Erythroblast (primary cell): ENCODE measurements at regions not wholly inside any gene's neighbourhood (a gene's known extent, or its start where the extent isn't known, plus 50 kb on each side); places are given as distances from the start of the nearest gene placed in this dataset.

Experiments
- DNase-seq, 2 experiments: peaks; one replicate each; lab custom pipeline; 2025; lab: John Stamatoyannopoulos, UW
- GATA1 ChIP-seq: IDR thresholded peaks from 2 replicates; pipeline ENCODE4 v1.6.1; 2011; ENCODE audit warnings: low read depth, mild to moderate bottlenecking, control low read depth, low read length, moderate library complexity
- POLR2A ChIP-seq: IDR thresholded peaks from 2 replicates; pipeline ENCODE4 v1.6.1; 2011; ENCODE audit warnings: mild to moderate bottlenecking, low read length

DNA sequence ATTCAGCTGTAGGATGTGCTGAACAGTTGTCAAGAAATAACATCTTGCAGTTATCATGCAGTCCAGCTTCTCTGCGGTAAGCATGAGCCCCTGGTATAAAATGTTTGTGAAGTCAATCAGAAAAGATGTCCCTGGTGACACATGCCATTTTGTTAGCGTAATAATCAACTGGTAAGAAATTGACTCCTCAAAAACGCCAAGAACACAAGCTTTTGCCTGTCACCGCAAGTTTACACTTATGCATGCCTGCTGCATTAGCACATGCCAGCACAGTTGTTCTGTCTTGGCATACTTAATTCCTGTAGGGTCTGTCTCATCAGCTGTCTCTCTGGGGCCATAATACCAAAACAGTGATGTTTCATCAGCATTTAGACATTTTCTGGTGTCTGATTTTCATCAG is 524.8 kb upstream of the DSEL start:
- DNase-seq, result no peak

DNA sequence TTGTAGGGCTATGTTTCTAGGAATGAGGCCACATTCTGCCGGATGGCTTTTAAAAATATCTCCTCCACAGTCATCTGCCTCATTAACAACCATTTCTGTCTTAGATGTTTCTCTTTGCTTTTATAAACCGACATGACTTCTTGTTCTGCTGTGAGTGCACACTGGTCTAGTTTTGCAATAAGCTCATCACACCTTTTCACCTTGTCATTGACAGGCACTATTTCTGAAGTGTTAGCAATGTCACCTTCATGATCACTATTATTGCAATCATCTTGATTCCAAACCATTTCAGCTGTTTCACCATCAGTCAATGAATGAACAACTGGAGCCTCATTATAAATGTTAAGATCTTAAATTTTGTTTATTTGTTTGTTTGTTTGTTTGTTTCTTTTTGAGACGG is 523.7 kb upstream of the DSEL start:
- no peak for TF ChIP-seq POLR2A
- TF ChIP-seq GATA1, result no peak
- DNase-seq, result no peak

More for the DNA sequence above, 524.8 kb upstream of the DSEL start:
- TF ChIP-seq GATA1, result no peak
- TF ChIP-seq POLR2A, result no peak

DNA sequence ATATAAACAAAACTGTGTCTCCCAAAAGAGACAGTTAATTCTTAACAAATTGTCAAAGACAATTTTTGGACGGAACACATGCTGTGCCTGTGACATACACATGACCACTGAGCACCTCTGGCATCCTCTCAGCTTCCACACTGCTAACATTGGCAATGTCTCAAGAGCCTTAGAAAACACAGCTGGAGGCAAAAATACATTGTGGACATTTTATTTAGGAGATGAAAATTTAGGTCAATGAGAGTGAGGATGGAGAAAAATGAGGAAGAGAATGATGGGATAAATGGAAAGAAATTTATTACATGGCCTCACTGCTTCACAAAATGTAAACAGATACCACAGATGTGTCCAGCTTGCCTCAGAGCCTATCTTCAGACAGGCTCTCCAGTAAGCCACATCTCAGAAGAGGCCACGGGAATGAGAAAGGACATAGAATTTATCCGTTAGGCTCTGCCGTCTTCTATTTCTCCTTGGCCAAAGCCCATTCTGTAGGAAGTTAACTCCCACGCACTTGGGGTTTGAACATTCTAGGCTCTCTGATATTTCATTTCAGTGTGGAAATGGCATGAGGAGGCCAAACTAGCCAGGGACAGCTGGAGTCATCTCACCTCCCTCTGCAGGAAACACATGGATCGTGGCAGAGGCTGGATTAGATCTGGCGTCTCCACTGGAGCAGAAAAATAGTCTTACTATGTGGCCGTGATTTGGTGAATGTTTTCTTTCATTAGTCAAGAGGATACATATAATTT is 519.4 kb upstream of the DSEL start:
- DNase-seq, result no peak

DNA sequence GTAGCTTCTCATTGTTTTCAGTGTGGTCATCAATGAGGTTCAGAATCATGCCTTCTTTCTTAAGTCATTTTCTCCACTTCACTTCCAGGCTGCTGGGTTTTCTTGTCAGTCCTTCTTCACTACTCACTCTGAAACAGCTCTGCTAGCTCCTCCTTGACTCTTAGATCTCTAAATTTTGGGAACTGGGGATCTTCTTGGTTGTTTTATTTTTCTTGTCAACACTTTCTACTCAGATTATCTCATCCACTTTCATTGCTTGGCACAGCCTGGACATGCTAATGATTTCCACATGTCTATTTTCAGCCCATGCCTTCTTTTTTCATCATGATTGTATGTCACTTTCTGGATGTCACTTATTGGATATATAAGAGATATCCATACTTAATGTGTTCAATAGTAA is 517.8 kb upstream of the DSEL start:
- DNase-seq, result no peak
- TF ChIP-seq GATA1 (no peak), POLR2A (no peak)

More for the DNA sequence above, 519.4 kb upstream of the DSEL start:
- TF ChIP-seq POLR2A, result no peak
- no peak for TF ChIP-seq GATA1

DNA sequence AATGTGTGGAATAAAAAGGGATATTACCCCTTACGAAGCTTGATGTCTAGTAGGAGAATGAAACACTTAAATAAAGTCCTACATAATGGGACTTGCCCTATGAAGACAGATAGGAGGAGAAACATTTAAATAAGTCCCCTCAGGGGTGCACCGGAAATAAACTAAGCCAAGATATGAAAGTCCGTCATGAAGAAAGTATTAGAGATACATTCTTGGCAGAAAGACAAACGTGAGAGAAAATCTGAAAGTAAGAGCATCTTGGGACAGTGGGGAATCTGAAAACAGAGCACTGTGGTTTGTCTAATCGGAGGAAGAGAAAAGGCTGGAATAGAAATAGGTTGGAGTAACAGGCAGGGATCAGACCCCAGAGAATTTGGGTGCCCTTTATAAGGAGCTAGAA is 516.9 kb upstream of the DSEL start:
- TF ChIP-seq GATA1 (no peak), POLR2A (no peak)
- DNase-seq, result no peak

DNA sequence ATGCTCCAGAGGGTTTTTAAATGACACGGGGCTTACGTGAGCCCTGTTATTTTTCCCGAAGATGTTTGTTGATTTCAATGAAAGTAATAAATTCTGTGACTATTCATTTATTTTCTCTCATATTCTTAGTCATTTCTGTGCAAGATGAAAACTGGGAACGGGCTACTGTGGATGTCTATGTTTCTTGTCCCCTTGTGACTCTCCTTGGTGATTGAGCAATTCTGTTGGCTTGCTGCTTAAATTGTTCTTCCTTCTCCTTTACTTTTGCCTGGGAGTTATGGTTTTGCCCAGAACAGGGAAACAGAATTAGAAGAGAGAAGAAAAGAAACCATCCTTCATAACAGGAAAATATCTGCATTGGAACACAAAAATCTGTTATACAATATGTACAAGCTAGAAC is 508.2 kb upstream of the DSEL start:
- DNase-seq, result no peak
- TF ChIP-seq POLR2A (no peak), GATA1 (no peak)

DNA sequence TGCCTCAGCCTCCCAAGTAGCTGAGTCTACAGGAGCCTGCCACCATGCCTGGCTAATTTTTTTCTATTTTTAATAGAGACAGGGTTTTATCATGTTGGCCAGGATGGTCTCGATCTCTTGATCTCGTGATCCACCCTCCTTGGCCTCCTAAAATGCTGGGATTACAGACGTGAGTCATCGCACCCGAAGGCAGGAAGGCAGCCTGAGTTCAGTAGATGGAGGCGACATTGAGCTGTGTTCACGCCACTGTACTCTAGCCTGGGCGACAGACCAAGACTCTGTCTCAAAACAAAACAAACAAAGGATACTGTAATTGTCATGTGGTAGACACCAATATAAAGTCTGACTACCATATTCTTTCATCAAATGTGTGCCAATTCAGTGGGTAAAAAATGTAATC is 500.9 kb upstream of the DSEL start:
- DNase-seq, result no peak
- TF ChIP-seq POLR2A, result no peak
- no peak for TF ChIP-seq GATA1

DNA sequence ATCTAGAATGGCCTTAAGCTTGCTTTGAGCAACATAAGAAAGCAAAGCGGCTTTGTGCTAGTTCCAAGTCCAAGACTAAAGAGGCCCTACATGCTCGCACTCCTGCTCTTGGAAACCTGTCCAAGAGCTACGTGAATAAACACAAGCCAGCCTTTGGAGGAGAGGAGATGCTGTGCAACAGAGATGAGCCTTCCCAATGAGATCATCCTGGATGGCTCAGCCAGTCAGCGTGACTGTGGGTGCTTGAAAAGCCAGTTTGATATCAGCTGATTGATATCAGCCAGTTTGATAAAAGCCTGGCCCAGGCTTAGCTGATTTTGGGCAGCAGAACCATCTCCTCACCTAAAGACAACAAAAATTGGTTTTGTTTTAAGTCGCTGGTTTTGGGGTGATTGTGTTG is 481.0 kb upstream of the DSEL start:
- TF ChIP-seq POLR2A (no peak), GATA1 (no peak)

DNA sequence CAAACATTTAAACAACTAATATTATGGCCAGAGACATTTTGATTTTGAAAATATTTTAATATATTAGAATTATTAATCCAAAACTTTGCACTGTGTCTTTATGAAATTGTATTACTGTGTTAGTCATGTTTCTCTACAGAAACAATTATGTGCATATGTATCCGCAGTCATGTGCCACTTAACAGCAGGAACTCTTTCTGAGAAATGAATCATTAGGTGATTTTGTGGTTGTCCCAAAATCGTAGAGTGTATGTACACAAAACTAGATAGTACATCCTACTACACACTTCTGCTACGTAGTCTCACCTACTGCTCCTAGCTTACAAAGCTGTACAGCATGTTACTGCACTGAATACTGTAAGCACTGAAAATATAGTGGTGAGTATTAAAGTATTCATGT is 479.2 kb upstream of the DSEL start:
- TF ChIP-seq GATA1, result no peak
- no peak for DNase-seq

More for the DNA sequence above, 481.0 kb upstream of the DSEL start:
- DNase-seq, result no peak

DNA sequence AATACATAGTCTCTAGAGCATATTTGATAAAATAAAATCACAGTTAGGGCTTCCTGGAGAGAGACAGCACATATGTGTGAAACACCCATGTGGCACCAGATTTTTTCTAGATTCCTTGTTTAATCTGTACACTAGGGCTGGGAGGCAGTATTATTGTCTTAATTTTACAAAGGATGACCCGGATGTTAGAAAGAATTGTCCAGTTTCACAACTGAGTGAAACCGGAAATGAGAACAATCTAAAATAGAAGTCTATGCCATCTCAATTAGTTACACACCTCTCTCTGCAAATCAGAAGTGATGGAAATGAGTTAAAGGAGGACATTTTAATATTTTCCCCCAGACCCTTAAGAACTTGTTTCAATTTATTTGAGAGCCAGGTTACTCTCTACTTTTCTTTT is 463.7 kb upstream of the DSEL start:
- no peak for DNase-seq
- TF ChIP-seq GATA1 (no peak), POLR2A (no peak)

DNA sequence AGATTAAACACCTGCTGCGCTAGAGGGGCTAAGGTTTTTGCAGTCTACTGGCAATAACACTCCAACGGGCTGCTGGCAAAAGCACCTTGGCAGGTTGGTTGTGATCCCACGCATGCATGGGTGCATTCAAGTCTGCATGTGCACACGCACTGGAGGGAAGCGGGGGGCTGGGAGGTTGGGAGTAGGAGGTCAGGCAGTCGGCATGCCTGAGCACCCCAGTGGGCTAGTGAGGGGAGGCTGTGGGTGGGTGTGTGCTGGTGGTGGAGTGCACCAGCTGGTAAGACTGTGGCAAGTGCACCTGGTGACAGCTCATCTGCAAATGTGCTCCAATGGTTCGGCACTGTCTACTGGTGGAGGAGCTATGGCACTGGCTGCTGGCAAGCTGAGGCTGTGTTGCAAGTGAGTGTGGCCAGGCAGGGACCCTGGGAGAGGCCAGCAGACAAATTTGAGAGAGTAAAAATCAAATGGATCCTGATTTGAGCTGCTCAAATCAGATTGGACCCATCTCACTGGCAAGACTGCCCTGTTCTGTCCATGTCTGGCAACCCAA is 460.6 kb upstream of the DSEL start:
- TF ChIP-seq GATA1 (no peak), POLR2A (no peak)
- DNase-seq, result no peak

DNA sequence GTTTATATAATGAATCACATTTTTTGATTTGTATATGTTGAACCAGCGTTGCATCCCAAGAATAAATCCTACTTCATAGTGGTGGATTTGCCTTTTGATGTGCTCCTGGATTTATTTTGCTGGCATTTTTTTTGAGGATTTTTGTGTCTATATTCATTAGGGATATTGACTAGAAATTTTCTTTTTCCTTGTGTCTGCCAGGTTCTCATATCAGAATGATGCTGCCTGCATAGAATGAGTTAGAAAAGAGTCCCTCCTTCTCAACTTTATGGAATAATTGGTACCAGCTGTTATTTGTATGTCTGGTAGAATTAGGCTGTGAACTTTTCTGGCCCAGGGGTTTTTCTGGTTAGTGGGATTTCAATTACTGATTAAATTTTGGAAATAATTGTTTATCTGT is 457.4 kb upstream of the DSEL start:
- TF ChIP-seq POLR2A (no peak), GATA1 (no peak)
- DNase-seq, result no peak

DNA sequence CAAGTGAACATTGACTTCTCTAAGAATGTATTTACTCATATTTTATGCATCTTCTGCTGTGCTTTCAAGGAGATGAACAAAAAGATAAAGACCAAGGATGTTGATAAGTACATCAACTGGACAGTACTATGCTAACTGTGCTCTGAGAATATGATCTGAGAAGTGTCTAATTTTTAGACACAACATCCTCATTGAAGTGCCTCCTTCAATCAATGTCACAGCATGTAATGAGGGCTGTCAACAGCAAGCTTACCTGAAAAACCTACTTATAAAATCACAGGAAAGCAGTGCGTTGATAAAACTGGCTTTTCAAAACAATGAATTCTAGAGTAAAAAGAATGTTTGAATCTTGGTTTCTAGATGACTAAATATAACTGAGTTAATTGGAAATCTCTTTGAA is 452.9 kb upstream of the DSEL start:
- no peak for TF ChIP-seq POLR2A
- no peak for TF ChIP-seq GATA1
- DNase-seq, result no peak

DNA sequence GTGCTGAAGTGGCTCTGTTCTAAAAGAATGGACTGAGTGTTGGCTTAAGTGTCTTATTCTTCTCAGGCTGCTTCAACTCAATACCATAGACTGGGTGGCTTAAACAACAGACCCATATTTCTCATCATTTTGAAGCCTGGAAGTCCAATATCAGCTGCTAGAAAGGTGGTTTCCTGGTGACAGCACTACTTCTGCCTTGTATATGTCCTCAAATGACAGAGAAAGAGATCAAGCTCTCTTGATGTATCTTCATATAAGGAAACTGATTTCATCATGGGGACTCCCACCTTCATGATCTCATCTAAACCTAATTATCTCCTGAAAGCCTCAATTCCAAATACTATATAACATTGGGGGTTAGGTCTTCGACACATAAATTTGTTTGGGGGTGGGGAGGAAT is 449.7 kb upstream of the DSEL start:
- no peak for DNase-seq

DNA sequence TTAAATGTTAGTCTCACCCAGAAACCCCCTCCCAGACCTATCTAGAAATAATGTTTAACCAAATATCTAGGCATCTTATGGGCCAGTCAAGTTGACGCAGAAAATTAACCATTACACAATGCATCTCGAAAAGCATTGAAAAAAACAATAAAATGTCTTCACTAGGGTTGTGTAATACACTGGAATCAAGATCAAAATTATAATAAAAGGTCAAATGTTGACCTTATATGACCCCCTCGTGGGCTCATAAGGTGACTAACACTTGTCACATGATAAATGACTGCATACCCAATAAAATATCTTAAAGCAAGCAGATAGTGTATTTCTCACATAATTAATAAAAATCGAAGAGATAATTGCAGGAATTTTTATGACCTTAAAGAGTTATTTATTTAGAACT is 447.9 kb upstream of the DSEL start:
- DNase-seq, result no peak
- TF ChIP-seq POLR2A, result no peak
- no peak for TF ChIP-seq GATA1

More for the DNA sequence above, 449.7 kb upstream of the DSEL start:
- TF ChIP-seq GATA1 (no peak), POLR2A (no peak)
